GM21515 (cell line): ENCODE measurements at regions not wholly inside any gene's neighbourhood (a gene's known extent, or its start where the extent isn't known, plus 50 kb on each side); places are given as distances from the start of the nearest gene placed in this dataset.
"Not testable (repeated sequence)": the region's sequence is repeated elsewhere in the genome, so short reads cannot be mapped to it uniquely, and the experiment has no call there.

Experiments
- ATAC-seq: cut with Tn5 transposase; IDR thresholded peaks from one replicate; pipeline ENCODE4 v1.9.1; 2021; ENCODE audit not compliant: unreplicated experiment

GRCh38 chr11:81220146-81220895 is 1513.3 kb downstream of the FAM181B start:
- no peak for ATAC-seq

GRCh38 chr11:81219661-81220060 is 1514.0 kb downstream of the FAM181B start:
- no peak for ATAC-seq

GRCh38 chr11:81218440-81218839 is 1515.2 kb downstream of the FAM181B start:
- ATAC-seq = no peak

- ATAC-seq = no peak
Observed at GRCh38 chr11:81211050-81211449, 1522.6 kb downstream of the FAM181B start.

GRCh38 chr11:81207421-81208054 is 1526.1 kb downstream of the FAM181B start:
- no peak for ATAC-seq

- ATAC-seq = no peak
Observed at GRCh38 chr11:81203876-81204275, 1529.8 kb downstream of the FAM181B start.

GRCh38 chr11:81197396-81197795 is 1536.3 kb downstream of the FAM181B start:
- ATAC-seq = no peak

- no peak for ATAC-seq
Observed at GRCh38 chr11:81192516-81192915, 1541.1 kb downstream of the FAM181B start.

GRCh38 chr11:81190546-81190945 is 1543.1 kb downstream of the FAM181B start:
- ATAC-seq = no peak

- not testable (repeated sequence) for ATAC-seq
Observed at GRCh38 chr11:81187033-81187432, 1546.6 kb downstream of the FAM181B start.

- ATAC-seq = no peak
Observed at GRCh38 chr11:81174646-81175330, 1558.9 kb downstream of the FAM181B start.

GRCh38 chr11:81165164-81165563 is 1568.5 kb downstream of the FAM181B start:
- ATAC-seq = no peak

GRCh38 chr11:81159900-81160299 is 1573.8 kb downstream of the FAM181B start:
- no peak for ATAC-seq

- no peak for ATAC-seq
Observed at GRCh38 chr11:81135570-81135969, 1598.1 kb downstream of the FAM181B start.

- no peak for ATAC-seq
Observed at GRCh38 chr11:81129618-81130017, 1604.0 kb downstream of the FAM181B start.

- no peak for ATAC-seq
Observed at GRCh38 chr11:81112718-81113117, 1620.9 kb downstream of the FAM181B start.

- ATAC-seq = no peak
Observed at GRCh38 chr11:81104051-81104450, 1629.6 kb downstream of the FAM181B start.

GRCh38 chr11:81098471-81098870 is 1635.2 kb downstream of the FAM181B start:
- ATAC-seq = no peak

GRCh38 chr11:81092522-81092921 is 1641.1 kb downstream of the FAM181B start:
- no peak for ATAC-seq

GRCh38 chr11:81089242-81089641 is 1644.4 kb downstream of the FAM181B start:
- no peak for ATAC-seq

GRCh38 chr11:81080476-81080875 is 1639.6 kb upstream of the TENM4 start:
- no peak for ATAC-seq

- no peak for ATAC-seq
Observed at GRCh38 chr11:81072273-81072672, 1631.4 kb upstream of the TENM4 start.
